Osteoblast (primary cell): ENCODE measurements at regions not wholly inside any gene's neighbourhood (a gene's known extent, or its start where the extent isn't known, plus 50 kb on each side); places are given as distances from the start of the nearest gene placed in this dataset.

Experiments used
- DNase-seq: peaks from one replicate; pipeline ENCODE4 v3.0.0; 2011; ENCODE audit warnings: low spot score, mixed read lengths; ENCODE audit not compliant: insufficient read length; ENCODE audit errors: missing footprints
- H2AFZ ChIP-seq: 2 replicates; pipeline ENCODE4 v1.6.0; 2011; ENCODE audit warnings: mild to moderate bottlenecking, low read length
- H3K27ac ChIP-seq: 2 replicates; pipeline ENCODE4 v1.5.1; 2011; ENCODE audit warnings: mild to moderate bottlenecking, low read depth, low read length, moderate library complexity
- H3K27me3 ChIP-seq: 2 replicates; pipeline ENCODE4 v1.6.0; 2012; ENCODE audit warnings: mild to moderate bottlenecking, control low read depth, inconsistent platforms, low read length, moderate library complexity; ENCODE audit not compliant: insufficient read depth
- H3K36me3 ChIP-seq: 2 replicates; pipeline ENCODE4 v1.5.1; 2011; ENCODE audit warnings: mild to moderate bottlenecking, low read length, control low read depth, moderate library complexity; ENCODE audit not compliant: insufficient read depth
- H3K4me1 ChIP-seq: 2 replicates; pipeline ENCODE4 v1.5.1; 2011; ENCODE audit warnings: mild to moderate bottlenecking, low read length, control low read depth, moderate library complexity; ENCODE audit not compliant: insufficient read depth
- H3K4me2 ChIP-seq: 2 replicates; pipeline ENCODE4 v1.6.0; 2011; ENCODE audit warnings: mild to moderate bottlenecking, low read length; ENCODE audit not compliant: insufficient read depth
- H3K4me3 ChIP-seq: fragments of 200-600 bp; sonication (generic); 3 replicates; pipeline ENCODE4 v1.5.1; 2012; ENCODE audit warnings: mild to moderate bottlenecking, low read length, inconsistent platforms; ENCODE audit not compliant: insufficient read depth
- H3K79me2 ChIP-seq: 2 replicates; pipeline ENCODE4 v1.6.0; 2012; ENCODE audit warnings: mild to moderate bottlenecking, low read length, control low read depth, inconsistent platforms; ENCODE audit not compliant: insufficient read depth
- H3K9me3 ChIP-seq: 2 replicates; pipeline ENCODE4 v1.5.1; 2011; ENCODE audit warnings: low read depth, low read length, control low read depth
- H4K20me1 ChIP-seq: 2 replicates; pipeline ENCODE4 v1.6.0; 2012; ENCODE audit warnings: mild to moderate bottlenecking, low read length, control low read depth; ENCODE audit not compliant: insufficient read depth
- CTCF ChIP-seq: IDR thresholded peaks from 2 replicates; pipeline ENCODE4 v1.5.1; 2011; ENCODE audit warnings: mild to moderate bottlenecking, low read depth, low read length, moderate library complexity; ENCODE audit errors: extremely low read depth

- no peak for DNase-seq
- H3K4me3 ChIP-seq, result no peak overlapping the region
- no peaks in the 10 kb centered on the region for H3K27me3 ChIP-seq
- H4K20me1 ChIP-seq, result no peaks in the 10 kb centered on the region
- H3K36me3 ChIP-seq, result no peaks in the 10 kb centered on the region
- H2AFZ ChIP-seq, result no peak overlapping the region
- no peaks in the 10 kb centered on the region for H3K4me1 ChIP-seq
- TF ChIP-seq CTCF, result no peak
- no peak overlapping the region for H3K4me2 ChIP-seq
- no peaks in the 10 kb centered on the region for H3K9me3 ChIP-seq
- H3K27ac ChIP-seq, result no peak overlapping the region
- H3K79me2 ChIP-seq, result no peaks in the 10 kb centered on the region
These were observed 259.6 kb upstream of the ALG10B start for GRCh38 chr12:38056701-38057689.

GRCh38 chr12:38099686-38100085, 216.9 kb upstream of the ALG10B start:
- Histone ChIP-seq H3K4me1 (no peaks in the 10 kb centered on the region), H3K4me3 (no peak overlapping the region), H3K4me2 (no peak overlapping the region), H2AFZ (no peak overlapping the region), H4K20me1 (no peaks in the 10 kb centered on the region), H3K36me3 (no peaks in the 10 kb centered on the region), H3K9me3 (peaks cover 2% of the 10 kb centered on the region), H3K79me2 (no peaks in the 10 kb centered on the region), H3K27ac (no peak overlapping the region), H3K27me3 (no peaks in the 10 kb centered on the region)
- no peak for TF ChIP-seq CTCF
- no peak for DNase-seq

GRCh38 chr12:38101753-38102152, 214.8 kb upstream of the ALG10B start:
- no peak for TF ChIP-seq CTCF

GRCh38 chr12:38102197-38102596, 214.4 kb upstream of the ALG10B start:
- H4K20me1 ChIP-seq, result no peaks in the 10 kb centered on the region
- H3K4me2 ChIP-seq, result no peak overlapping the region
- no peaks in the 10 kb centered on the region for H3K36me3 ChIP-seq
- no peak for TF ChIP-seq CTCF
- H3K79me2 ChIP-seq, result no peaks in the 10 kb centered on the region
- peaks cover 2% of the 10 kb centered on the region for H3K9me3 ChIP-seq
- no peaks in the 10 kb centered on the region for H3K4me1 ChIP-seq
- no peak for DNase-seq
- H2AFZ ChIP-seq, result no peak overlapping the region
- H3K27ac ChIP-seq, result no peak overlapping the region
- no peaks in the 10 kb centered on the region for H3K27me3 ChIP-seq
- H3K4me3 ChIP-seq, result no peak overlapping the region

More at GRCh38 chr12:38101753-38102152, 214.8 kb upstream of the ALG10B start:
- DNase-seq, result no peak
- H4K20me1 ChIP-seq, result no peaks in the 10 kb centered on the region
- peaks cover 2% of the 10 kb centered on the region for H3K9me3 ChIP-seq
- H3K4me3 ChIP-seq, result no peak overlapping the region
- H3K79me2 ChIP-seq, result no peaks in the 10 kb centered on the region
- H3K4me1 ChIP-seq, result no peaks in the 10 kb centered on the region
- no peak overlapping the region for H3K4me2 ChIP-seq
- H3K36me3 ChIP-seq, result no peaks in the 10 kb centered on the region
- no peak overlapping the region for H3K27ac ChIP-seq
- H2AFZ ChIP-seq, result no peak overlapping the region
- H3K27me3 ChIP-seq, result no peaks in the 10 kb centered on the region
